ENCODE measurements at regions not wholly inside any gene's neighbourhood (a gene's known extent, or its start where the extent isn't known, plus 50 kb on each side); places are given as distances from the start of the nearest gene placed in this dataset.

DNA sequence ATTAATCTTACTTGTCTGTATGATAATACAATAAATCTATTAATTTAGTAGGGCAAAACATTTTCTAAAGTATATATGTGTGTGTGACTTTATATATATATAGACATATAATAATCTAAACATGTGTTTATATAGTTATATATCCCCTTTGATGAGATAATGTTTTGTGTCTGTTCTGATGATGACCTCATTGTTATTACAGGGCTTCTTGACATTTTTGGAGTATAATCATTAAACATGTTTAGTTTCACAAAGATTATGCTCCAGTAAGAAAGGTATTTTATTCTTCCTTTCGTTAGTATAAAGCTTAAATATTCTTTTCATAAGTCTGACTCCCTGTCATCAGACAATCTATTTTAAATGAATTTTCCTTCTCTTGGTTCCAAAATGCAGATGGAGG, 62.3 kb upstream of the CABCOCO1 start:
- TF ChIP-seq, protein P1, sequence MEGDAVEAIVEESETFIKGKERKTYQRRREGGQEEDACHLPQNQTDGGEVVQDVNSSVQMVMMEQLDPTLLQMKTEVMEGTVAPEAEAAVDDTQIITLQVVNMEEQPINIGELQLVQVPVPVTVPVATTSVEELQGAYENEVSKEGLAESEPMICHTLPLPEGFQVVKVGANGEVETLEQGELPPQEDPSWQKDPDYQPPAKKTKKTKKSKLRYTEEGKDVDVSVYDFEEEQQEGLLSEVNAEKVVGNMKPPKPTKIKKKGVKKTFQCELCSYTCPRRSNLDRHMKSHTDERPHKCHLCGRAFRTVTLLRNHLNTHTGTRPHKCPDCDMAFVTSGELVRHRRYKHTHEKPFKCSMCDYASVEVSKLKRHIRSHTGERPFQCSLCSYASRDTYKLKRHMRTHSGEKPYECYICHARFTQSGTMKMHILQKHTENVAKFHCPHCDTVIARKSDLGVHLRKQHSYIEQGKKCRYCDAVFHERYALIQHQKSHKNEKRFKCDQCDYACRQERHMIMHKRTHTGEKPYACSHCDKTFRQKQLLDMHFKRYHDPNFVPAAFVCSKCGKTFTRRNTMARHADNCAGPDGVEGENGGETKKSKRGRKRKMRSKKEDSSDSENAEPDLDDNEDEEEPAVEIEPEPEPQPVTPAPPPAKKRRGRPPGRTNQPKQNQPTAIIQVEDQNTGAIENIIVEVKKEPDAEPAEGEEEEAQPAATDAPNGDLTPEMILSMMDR (IDR thresholded peaks at IDR 0.05; ENCODE audit: insufficient read depth, low read length): no peak
- TF ChIP-seq POLR2AphosphoS5 (IDR thresholded peaks at IDR 0.05; ENCODE audit: low read depth): no peak
- TF ChIP-seq, protein P2, sequence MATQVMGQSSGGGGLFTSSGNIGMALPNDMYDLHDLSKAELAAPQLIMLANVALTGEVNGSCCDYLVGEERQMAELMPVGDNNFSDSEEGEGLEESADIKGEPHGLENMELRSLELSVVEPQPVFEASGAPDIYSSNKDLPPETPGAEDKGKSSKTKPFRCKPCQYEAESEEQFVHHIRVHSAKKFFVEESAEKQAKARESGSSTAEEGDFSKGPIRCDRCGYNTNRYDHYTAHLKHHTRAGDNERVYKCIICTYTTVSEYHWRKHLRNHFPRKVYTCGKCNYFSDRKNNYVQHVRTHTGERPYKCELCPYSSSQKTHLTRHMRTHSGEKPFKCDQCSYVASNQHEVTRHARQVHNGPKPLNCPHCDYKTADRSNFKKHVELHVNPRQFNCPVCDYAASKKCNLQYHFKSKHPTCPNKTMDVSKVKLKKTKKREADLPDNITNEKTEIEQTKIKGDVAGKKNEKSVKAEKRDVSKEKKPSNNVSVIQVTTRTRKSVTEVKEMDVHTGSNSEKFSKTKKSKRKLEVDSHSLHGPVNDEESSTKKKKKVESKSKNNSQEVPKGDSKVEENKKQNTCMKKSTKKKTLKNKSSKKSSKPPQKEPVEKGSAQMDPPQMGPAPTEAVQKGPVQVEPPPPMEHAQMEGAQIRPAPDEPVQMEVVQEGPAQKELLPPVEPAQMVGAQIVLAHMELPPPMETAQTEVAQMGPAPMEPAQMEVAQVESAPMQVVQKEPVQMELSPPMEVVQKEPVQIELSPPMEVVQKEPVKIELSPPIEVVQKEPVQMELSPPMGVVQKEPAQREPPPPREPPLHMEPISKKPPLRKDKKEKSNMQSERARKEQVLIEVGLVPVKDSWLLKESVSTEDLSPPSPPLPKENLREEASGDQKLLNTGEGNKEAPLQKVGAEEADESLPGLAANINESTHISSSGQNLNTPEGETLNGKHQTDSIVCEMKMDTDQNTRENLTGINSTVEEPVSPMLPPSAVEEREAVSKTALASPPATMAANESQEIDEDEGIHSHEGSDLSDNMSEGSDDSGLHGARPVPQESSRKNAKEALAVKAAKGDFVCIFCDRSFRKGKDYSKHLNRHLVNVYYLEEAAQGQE (IDR thresholded peaks at IDR 0.05; ENCODE audit: insufficient replicate concordance, low read depth): no peak
